Ishikawa (cell line): ENCODE measurements at regions not wholly inside any gene's neighbourhood (a gene's known extent, or its start where the extent isn't known, plus 50 kb on each side); places are given as distances from the start of the nearest gene placed in this dataset.

ENCODE experiments used
- CEBPB ChIP-seq: IDR thresholded peaks from 2 replicates; pipeline ENCODE4 v1.6.1; 2012
- CREB1 ChIP-seq: IDR thresholded peaks from 2 replicates; pipeline ENCODE4 v1.6.1; 2012; ENCODE audit warnings: low read depth
- EGR1 ChIP-seq: IDR thresholded peaks from 2 replicates; pipeline ENCODE4 v1.6.1; 2012
- EP300 ChIP-seq: IDR thresholded peaks from 2 replicates; pipeline ENCODE4 v1.6.1; 2012; ENCODE audit warnings: borderline replicate concordance
- FOXM1 ChIP-seq: IDR thresholded peaks from 2 replicates; pipeline ENCODE4 v1.6.1; 2012; ENCODE audit warnings: low read depth, borderline replicate concordance
- MAX ChIP-seq: IDR thresholded peaks from 2 replicates; pipeline ENCODE4 v1.6.1; 2012
- NFIC ChIP-seq: IDR thresholded peaks from 2 replicates; pipeline ENCODE4 v1.6.1; 2012
- RAD21 ChIP-seq: IDR thresholded peaks from 2 replicates; pipeline ENCODE4 v1.6.1; 2012; ENCODE audit warnings: low read depth
- REST ChIP-seq: IDR thresholded peaks from 2 replicates; pipeline ENCODE4 v1.6.1; 2012; ENCODE audit warnings: low read depth, mild to moderate bottlenecking
- TAF1 ChIP-seq: IDR thresholded peaks from 2 replicates; pipeline ENCODE4 v1.6.1; 2012; ENCODE audit warnings: low read depth, mild to moderate bottlenecking
- TCF12 ChIP-seq: IDR thresholded peaks from 2 replicates; pipeline ENCODE4 v1.6.1; 2012; ENCODE audit warnings: low read depth
- TEAD4 ChIP-seq: IDR thresholded peaks from 2 replicates; pipeline ENCODE4 v1.6.1; 2012
- USF1 ChIP-seq: IDR thresholded peaks from 2 replicates; pipeline ENCODE4 v1.6.1; 2012
- YY1 ChIP-seq: IDR thresholded peaks from 2 replicates; pipeline ENCODE4 v1.6.1; 2012; ENCODE audit warnings: low read depth
- ZBTB7A ChIP-seq: IDR thresholded peaks from 2 replicates; pipeline ENCODE4 v1.6.1; 2012; ENCODE audit warnings: low read depth

- TF ChIP-seq REST (no peak), TCF12 (no peak), YY1 (no peak), ZBTB7A (no peak), RAD21 (no peak), MAX (no peak), TEAD4 (no peak), EP300 (no peak), EGR1 (no peak), CEBPB (no peak), CREB1 (no peak), FOXM1 (no peak), TAF1 (no peak), NFIC (no peak), USF1 (no peak)
Measured at GRCh38 chr4:132062611-132063239, 1086.4 kb upstream of the PCDH10 start.

GRCh38 chr4:132063829-132064228, 1085.3 kb upstream of the PCDH10 start:
- no peak for TF ChIP-seq EGR1
- TF ChIP-seq FOXM1, result no peak
- TF ChIP-seq TEAD4, result no peak
- TF ChIP-seq CREB1, result no peak
- no peak for TF ChIP-seq ZBTB7A
- TF ChIP-seq TCF12, result no peak
- no peak for TF ChIP-seq EP300
- TF ChIP-seq CEBPB, result no peak
- TF ChIP-seq REST, result no peak
- TF ChIP-seq MAX, result no peak
- TF ChIP-seq RAD21, result no peak
- no peak for TF ChIP-seq YY1
- TF ChIP-seq TAF1, result no peak

- no peak for TF ChIP-seq TCF12
- TF ChIP-seq CREB1, result no peak
- TF ChIP-seq TEAD4, result no peak
- no peak for TF ChIP-seq EP300
- no peak for TF ChIP-seq CEBPB
- no peak for TF ChIP-seq TAF1
- no peak for TF ChIP-seq FOXM1
- TF ChIP-seq REST, result no peak
- no peak for TF ChIP-seq YY1
- TF ChIP-seq NFIC, result no peak
Measured at GRCh38 chr4:132065940-132066495, 1083.1 kb upstream of the PCDH10 start.

GRCh38 chr4:132071815-132072214, 1077.3 kb upstream of the PCDH10 start:
- TF ChIP-seq REST (no peak), EGR1 (no peak), CREB1 (no peak), RAD21 (no peak), CEBPB (no peak)
